Brain microvascular endothelial cell (primary cell): ENCODE measurements at regions not wholly inside any gene's neighbourhood (a gene's known extent, or its start where the extent isn't known, plus 50 kb on each side); places are given as distances from the start of the nearest gene placed in this dataset.
A peak's percentile ranks its signal among the peaks of the same experiment; 100 is the strongest.

ENCODE experiments used
- DNase-seq: peaks from one replicate; pipeline ENCODE4 v3.0.0-alpha.2; 2020
- H3K27ac ChIP-seq: fragments of 250-450 bp; sonication (Bioruptor Pico); 2 replicates; pipeline ENCODE4 v1.5.1; 2020; ENCODE audit warnings: mild to moderate bottlenecking, moderate library complexity
- H3K27me3 ChIP-seq: fragments of 250-450 bp; sonication (Bioruptor Pico); replicated peaks from 2 replicates; pipeline ENCODE4 v1.5.1; 2020; ENCODE audit warnings: mild to moderate bottlenecking
- H3K36me3 ChIP-seq: fragments of 250-450 bp; sonication (Bioruptor Pico); replicated peaks from 2 replicates; pipeline ENCODE4 v1.5.1; 2020; ENCODE audit warnings: mild to moderate bottlenecking
- H3K4me3 ChIP-seq: 2 replicates; pipeline ENCODE4 v1.5.1; 2011; ENCODE audit warnings: low read depth, mild to moderate bottlenecking, control low read depth, low read length, moderate library complexity
- in situ Hi-C: cut with HindIII; loops from 2 replicates; pipeline ENCODE4 v1.10.0; 2017; ENCODE audit warnings: low sequenced_read_pairs, low pct_ligation_motif_present
- TF ChIP-seq, protein P1 (sequence below): IDR thresholded peaks from 2 replicates; pipeline ENCODE4 v1.5.1; 2011; ENCODE audit warnings: low read depth, mild to moderate bottlenecking, moderate library complexity, low read length, control low read depth, inconsistent platforms; ENCODE audit errors: missing control alignments

GRCh38 chr3:159732172-159733111 is 256.2 kb upstream of the IL12A start:
- Histone ChIP-seq H3K27ac (peak overlapping the region; percentile 65), H3K27me3 (no peaks in the 10 kb centered on the region), H3K36me3 (no peaks in the 10 kb centered on the region), H3K4me3 (peak overlapping the region; percentile 26)
- DNase-seq = peak; percentile 73
- TF ChIP-seq, protein P1, sequence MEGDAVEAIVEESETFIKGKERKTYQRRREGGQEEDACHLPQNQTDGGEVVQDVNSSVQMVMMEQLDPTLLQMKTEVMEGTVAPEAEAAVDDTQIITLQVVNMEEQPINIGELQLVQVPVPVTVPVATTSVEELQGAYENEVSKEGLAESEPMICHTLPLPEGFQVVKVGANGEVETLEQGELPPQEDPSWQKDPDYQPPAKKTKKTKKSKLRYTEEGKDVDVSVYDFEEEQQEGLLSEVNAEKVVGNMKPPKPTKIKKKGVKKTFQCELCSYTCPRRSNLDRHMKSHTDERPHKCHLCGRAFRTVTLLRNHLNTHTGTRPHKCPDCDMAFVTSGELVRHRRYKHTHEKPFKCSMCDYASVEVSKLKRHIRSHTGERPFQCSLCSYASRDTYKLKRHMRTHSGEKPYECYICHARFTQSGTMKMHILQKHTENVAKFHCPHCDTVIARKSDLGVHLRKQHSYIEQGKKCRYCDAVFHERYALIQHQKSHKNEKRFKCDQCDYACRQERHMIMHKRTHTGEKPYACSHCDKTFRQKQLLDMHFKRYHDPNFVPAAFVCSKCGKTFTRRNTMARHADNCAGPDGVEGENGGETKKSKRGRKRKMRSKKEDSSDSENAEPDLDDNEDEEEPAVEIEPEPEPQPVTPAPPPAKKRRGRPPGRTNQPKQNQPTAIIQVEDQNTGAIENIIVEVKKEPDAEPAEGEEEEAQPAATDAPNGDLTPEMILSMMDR = no peak
- in situ Hi-C loops = no loop called here

DNA sequence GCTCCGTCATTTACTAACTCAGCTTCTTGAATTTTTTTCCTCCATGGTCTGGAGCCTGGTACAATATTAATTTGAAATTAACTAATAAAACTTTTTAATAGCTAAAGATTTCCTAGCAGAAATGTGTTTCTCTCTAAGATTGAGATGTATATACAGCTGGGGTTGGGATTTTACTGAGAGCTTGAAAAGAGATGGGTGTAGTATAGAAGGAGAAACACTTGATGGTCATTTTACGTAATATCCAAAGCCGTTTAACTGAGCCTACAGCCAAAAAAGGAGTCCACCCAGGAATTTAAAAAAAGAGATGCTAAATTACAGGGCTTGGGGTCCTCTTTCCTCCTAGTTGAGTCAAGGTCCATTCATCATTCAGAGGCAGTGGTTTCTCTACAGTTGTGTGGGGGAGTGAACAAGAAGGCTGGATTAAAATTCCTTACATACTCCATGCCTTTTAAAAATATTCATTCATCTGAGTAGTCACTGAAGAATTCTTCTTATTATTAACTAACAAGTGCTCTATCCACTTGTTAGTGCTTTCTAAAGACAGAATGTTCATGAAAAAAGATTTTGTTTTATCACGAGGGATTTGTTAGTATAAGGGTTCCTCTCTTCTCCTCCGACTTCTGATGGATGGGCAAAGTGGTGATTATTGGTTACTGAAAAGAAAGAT is 255.3 kb upstream of the IL12A start:
- DNase-seq = peak; percentile 45
- Histone ChIP-seq H3K27me3 (no peaks in the 10 kb centered on the region), H3K36me3 (no peaks in the 10 kb centered on the region), H3K27ac (peak overlapping the region; percentile 65), H3K4me3 (no peak overlapping the region)
- TF ChIP-seq, protein P1 = no peak
- in situ Hi-C loops = no loop called here

GRCh38 chr3:159734681-159735080 is 254.0 kb upstream of the IL12A start:
- H3K36me3 ChIP-seq = no peaks in the 10 kb centered on the region
- H3K4me3 ChIP-seq = no peak overlapping the region
- in situ Hi-C loops = no loop called here
- DNase-seq = no peak
- H3K27ac ChIP-seq = no peak overlapping the region
- H3K27me3 ChIP-seq = no peaks in the 10 kb centered on the region
- TF ChIP-seq, protein P1 = no peak

GRCh38 chr3:159739166-159739565 is 249.5 kb upstream of the IL12A start:
- no peaks in the 10 kb centered on the region for H3K36me3 ChIP-seq
- in situ Hi-C loops = no loop called here
- DNase-seq = no peak
- H3K4me3 ChIP-seq = no peak overlapping the region
- TF ChIP-seq, protein P1 = no peak
- H3K27ac ChIP-seq = no peak overlapping the region
- no peaks in the 10 kb centered on the region for H3K27me3 ChIP-seq

- Histone ChIP-seq H3K4me3 (no peak overlapping the region), H3K36me3 (no peaks in the 10 kb centered on the region), H3K27ac (no peak overlapping the region), H3K27me3 (no peaks in the 10 kb centered on the region)
- DNase-seq = no peak
- TF ChIP-seq, protein P1 = no peak
- in situ Hi-C loops = no loop called here
Measured at GRCh38 chr3:159739969-159740368, 248.7 kb upstream of the IL12A start.
